ENCODE measurements at regions not wholly inside any gene's neighbourhood (a gene's known extent, or its start where the extent isn't known, plus 50 kb on each side); places are given as distances from the start of the nearest gene placed in this dataset.
"Not testable (repeated sequence)": the region's sequence is repeated elsewhere in the genome, so short reads cannot be mapped to it uniquely, and the experiment has no call there.

DNA sequence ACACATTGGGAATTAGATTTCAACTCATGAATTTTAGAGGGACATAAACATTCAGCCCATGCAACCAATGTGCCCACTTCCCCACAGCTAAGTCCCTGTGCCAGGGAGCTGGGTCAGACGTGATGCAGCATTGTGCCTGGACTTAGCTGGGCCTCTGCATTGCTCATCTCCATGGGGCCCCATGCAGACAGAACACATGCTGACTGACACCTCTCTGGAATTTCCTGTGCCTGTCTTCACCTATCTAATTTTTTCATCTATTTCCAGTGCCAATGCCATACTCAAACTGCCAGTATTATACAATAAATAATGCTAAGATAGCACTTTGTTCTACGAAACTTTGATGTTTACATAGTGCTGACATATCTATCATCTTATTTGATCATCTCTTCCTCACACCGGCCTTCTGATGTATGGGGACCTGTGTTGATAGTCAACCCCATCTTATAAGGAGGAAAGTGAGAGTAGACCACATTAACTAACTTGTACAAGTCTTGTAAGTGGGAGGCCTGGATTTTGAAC lies 92.2 kb downstream of the CDC42EP3 start:
- no peaks in the 10 kb centered on the region for H3K27me3 Mint-ChIP-seq (ENCODE audit: unreplicated experiment)
- peaks cover 3% of the 10 kb centered on the region for H3K36me3 Mint-ChIP-seq (ENCODE audit: low read depth, unreplicated experiment)
- DNase-seq (ENCODE audit: low spot score) = no peak
- TF ChIP-seq, protein P1, sequence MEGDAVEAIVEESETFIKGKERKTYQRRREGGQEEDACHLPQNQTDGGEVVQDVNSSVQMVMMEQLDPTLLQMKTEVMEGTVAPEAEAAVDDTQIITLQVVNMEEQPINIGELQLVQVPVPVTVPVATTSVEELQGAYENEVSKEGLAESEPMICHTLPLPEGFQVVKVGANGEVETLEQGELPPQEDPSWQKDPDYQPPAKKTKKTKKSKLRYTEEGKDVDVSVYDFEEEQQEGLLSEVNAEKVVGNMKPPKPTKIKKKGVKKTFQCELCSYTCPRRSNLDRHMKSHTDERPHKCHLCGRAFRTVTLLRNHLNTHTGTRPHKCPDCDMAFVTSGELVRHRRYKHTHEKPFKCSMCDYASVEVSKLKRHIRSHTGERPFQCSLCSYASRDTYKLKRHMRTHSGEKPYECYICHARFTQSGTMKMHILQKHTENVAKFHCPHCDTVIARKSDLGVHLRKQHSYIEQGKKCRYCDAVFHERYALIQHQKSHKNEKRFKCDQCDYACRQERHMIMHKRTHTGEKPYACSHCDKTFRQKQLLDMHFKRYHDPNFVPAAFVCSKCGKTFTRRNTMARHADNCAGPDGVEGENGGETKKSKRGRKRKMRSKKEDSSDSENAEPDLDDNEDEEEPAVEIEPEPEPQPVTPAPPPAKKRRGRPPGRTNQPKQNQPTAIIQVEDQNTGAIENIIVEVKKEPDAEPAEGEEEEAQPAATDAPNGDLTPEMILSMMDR (IDR thresholded peaks at IDR 0.05; ENCODE audit: unreplicated experiment) = no peak
- H3K27ac Mint-ChIP-seq (ENCODE audit: unreplicated experiment) = no peak overlapping the region
- H3K4me3 Mint-ChIP-seq (ENCODE audit: unreplicated experiment) = no peak overlapping the region
- peaks cover 12% of the 10 kb centered on the region for H3K4me1 Mint-ChIP-seq (ENCODE audit: unreplicated experiment)
- no peaks in the 10 kb centered on the region for H3K9me3 Mint-ChIP-seq (ENCODE audit: unreplicated experiment)

DNA sequence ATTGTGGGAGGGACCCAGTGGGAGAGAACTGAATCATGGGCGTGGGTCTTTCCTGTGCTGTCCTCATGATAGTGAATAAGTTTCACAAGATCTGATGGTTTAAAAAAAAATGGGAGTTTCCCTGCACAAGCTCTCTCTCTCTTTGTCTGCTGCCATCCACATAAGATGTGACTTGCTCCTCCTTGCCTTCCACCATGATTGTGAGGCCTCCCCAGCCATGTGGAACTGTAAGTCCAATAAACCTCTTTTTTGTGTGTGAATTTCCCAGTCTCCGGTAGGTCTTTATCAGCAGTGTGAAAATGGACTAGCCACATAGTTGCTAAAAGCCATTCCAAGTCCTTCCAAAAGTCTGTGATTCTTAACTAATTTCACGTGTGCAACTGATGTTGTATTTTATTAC lies 91.5 kb downstream of the CDC42EP3 start:
- H3K27me3 Mint-ChIP-seq (ENCODE audit: unreplicated experiment); H3K27ac Mint-ChIP-seq (ENCODE audit: unreplicated experiment); H3K9me3 Mint-ChIP-seq (ENCODE audit: unreplicated experiment); DNase-seq (ENCODE audit: low spot score); H3K36me3 Mint-ChIP-seq (ENCODE audit: low read depth, unreplicated experiment); H3K4me3 Mint-ChIP-seq (ENCODE audit: unreplicated experiment): not testable (repeated sequence)
- H3K4me1 Mint-ChIP-seq (ENCODE audit: unreplicated experiment) = peaks cover 13% of the 10 kb centered on the region

GRCh38 chr2:37581433-37581832 lies 90.0 kb downstream of the CDC42EP3 start:
- Mint-ChIP-seq H3K4me1 (ENCODE audit: unreplicated experiment) (peaks cover 24% of the 10 kb centered on the region), H3K27me3 (ENCODE audit: unreplicated experiment) (no peaks in the 10 kb centered on the region), H3K27ac (ENCODE audit: unreplicated experiment) (no peak overlapping the region), H3K36me3 (ENCODE audit: low read depth, unreplicated experiment) (peaks cover 3% of the 10 kb centered on the region), H3K4me3 (ENCODE audit: unreplicated experiment) (no peak overlapping the region), H3K9me3 (ENCODE audit: unreplicated experiment) (no peaks in the 10 kb centered on the region)
- no peak for DNase-seq (ENCODE audit: low spot score)
- TF ChIP-seq, protein P1 (IDR thresholded peaks at IDR 0.05; ENCODE audit: unreplicated experiment) = no peak

DNA sequence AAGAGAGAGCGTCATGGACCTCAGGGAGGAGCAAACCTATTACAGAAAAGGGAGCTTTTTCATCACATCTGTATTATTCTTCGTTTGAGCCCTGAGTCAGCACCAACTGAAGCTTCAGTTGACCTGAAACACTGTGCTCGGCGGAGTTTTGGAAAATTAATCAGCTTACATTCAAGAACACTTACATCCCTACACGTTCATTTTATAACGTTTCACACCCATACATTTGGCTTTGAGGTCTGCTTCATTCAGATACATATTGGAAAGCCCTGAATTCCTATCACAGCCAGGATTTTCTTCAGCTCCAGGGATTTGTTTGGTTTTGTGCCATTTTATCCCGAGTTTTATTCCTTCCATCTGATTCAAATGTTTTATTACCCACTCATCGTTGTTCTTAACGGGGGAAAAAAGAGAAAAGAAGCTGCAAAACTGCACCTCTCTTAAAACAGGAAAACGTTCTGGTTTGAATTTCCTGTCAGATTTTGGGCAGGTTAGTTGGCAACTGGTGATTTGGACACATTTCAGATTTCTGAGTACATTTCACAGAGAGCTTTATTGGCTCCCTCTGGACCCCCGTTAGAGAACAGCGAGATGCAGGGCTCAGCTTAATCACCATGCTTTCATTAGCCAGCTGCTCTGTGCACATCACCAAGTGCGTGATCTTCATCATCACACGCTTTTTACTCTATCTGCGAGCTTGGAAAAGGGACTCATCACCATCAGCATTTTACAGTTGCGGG lies 88.8 kb downstream of the CDC42EP3 start:
- Mint-ChIP-seq H3K9me3 (ENCODE audit: unreplicated experiment) (no peaks in the 10 kb centered on the region), H3K36me3 (ENCODE audit: low read depth, unreplicated experiment) (peaks cover 3% of the 10 kb centered on the region), H3K27me3 (ENCODE audit: unreplicated experiment) (no peaks in the 10 kb centered on the region), H3K27ac (ENCODE audit: unreplicated experiment) (no peak overlapping the region), H3K4me3 (ENCODE audit: unreplicated experiment) (no peak overlapping the region), H3K4me1 (ENCODE audit: unreplicated experiment) (peaks cover 36% of the 10 kb centered on the region)
- TF ChIP-seq, protein P1 (IDR thresholded peaks at IDR 0.05; ENCODE audit: unreplicated experiment) = no peak
- no peak for DNase-seq (ENCODE audit: low spot score)

GRCh38 chr2:37583402-37583801 lies 88.0 kb downstream of the CDC42EP3 start:
- H3K27ac Mint-ChIP-seq (ENCODE audit: unreplicated experiment) = no peak overlapping the region
- H3K4me3 Mint-ChIP-seq (ENCODE audit: unreplicated experiment) = no peak overlapping the region
- H3K27me3 Mint-ChIP-seq (ENCODE audit: unreplicated experiment) = no peaks in the 10 kb centered on the region
- H3K4me1 Mint-ChIP-seq (ENCODE audit: unreplicated experiment) = peaks cover 38% of the 10 kb centered on the region
- TF ChIP-seq, protein P1 (IDR thresholded peaks at IDR 0.05; ENCODE audit: unreplicated experiment) = no peak
- H3K36me3 Mint-ChIP-seq (ENCODE audit: low read depth, unreplicated experiment) = peaks cover 3% of the 10 kb centered on the region
- DNase-seq (ENCODE audit: low spot score) = no peak
- no peaks in the 10 kb centered on the region for H3K9me3 Mint-ChIP-seq (ENCODE audit: unreplicated experiment)

Data from endothelial cell (in vitro differentiated cells).